ENCODE measurements at regions not wholly inside any gene's neighbourhood (a gene's known extent, or its start where the extent isn't known, plus 50 kb on each side); places are given as distances from the start of the nearest gene placed in this dataset.
"Not testable (repeated sequence)": the region's sequence is repeated elsewhere in the genome, so short reads cannot be mapped to it uniquely, and the experiment has no call there.

- no peak overlapping the region for H3K4me3 ChIP-seq (ENCODE audit: control insufficient read depth, low read depth, low read length)
- DNase-seq (ENCODE audit: low read depth) = no peak
- TF ChIP-seq CTCF (conservative IDR thresholded peaks at IDR 0.05; ENCODE audit: control insufficient read depth, insufficient read depth, low read depth, low read length) = no peak
Measured at GRCh38 chr5:99054972-99055371, 126.2 kb upstream of the CHD1 start.

- TF ChIP-seq CTCF (conservative IDR thresholded peaks at IDR 0.05; ENCODE audit: control insufficient read depth, insufficient read depth, low read depth, low read length) = no peak
- DNase-seq (ENCODE audit: low read depth) = no peak
- no peak overlapping the region for H3K4me3 ChIP-seq (ENCODE audit: control insufficient read depth, low read depth, low read length)
Measured at GRCh38 chr5:99045871-99046270, 117.1 kb upstream of the CHD1 start.

GRCh38 chr5:99043257-99043656 is 114.5 kb upstream of the CHD1 start:
- H3K4me3 ChIP-seq (ENCODE audit: control insufficient read depth, low read depth, low read length); DNase-seq (ENCODE audit: low read depth): not testable (repeated sequence)

- no peak overlapping the region for H3K4me3 ChIP-seq (ENCODE audit: control insufficient read depth, low read depth, low read length)
- TF ChIP-seq CTCF (conservative IDR thresholded peaks at IDR 0.05; ENCODE audit: control insufficient read depth, insufficient read depth, low read depth, low read length) = no peak
- DNase-seq (ENCODE audit: low read depth) = no peak
Measured at GRCh38 chr5:99037668-99038067, 108.9 kb upstream of the CHD1 start.

GRCh38 chr5:99035942-99036341 is 107.1 kb upstream of the CHD1 start:
- H3K4me3 ChIP-seq (ENCODE audit: control insufficient read depth, low read depth, low read length) = no peak overlapping the region
- no peak for DNase-seq (ENCODE audit: low read depth)
- TF ChIP-seq CTCF (conservative IDR thresholded peaks at IDR 0.05; ENCODE audit: control insufficient read depth, insufficient read depth, low read depth, low read length) = no peak

- no peak for TF ChIP-seq CTCF (conservative IDR thresholded peaks at IDR 0.05; ENCODE audit: control insufficient read depth, insufficient read depth, low read depth, low read length)
- peak; percentile 7 for DNase-seq (ENCODE audit: low read depth)
- H3K4me3 ChIP-seq (ENCODE audit: control insufficient read depth, low read depth, low read length) = no peak overlapping the region
Measured at GRCh38 chr5:99034336-99034735, 105.5 kb upstream of the CHD1 start.

- TF ChIP-seq CTCF (conservative IDR thresholded peaks at IDR 0.05; ENCODE audit: control insufficient read depth, insufficient read depth, low read depth, low read length) = no peak
- peak; percentile 10 for DNase-seq (ENCODE audit: low read depth)
- no peak overlapping the region for H3K4me3 ChIP-seq (ENCODE audit: control insufficient read depth, low read depth, low read length)
Measured at GRCh38 chr5:99033014-99033900, 104.5 kb upstream of the CHD1 start.

Measured in fibroblast of mammary gland (primary cell).